Adrenal gland (tissue), 9 donors: ENCODE measurements at regions not wholly inside any gene's neighbourhood (a gene's known extent, or its start where the extent isn't known, plus 50 kb on each side); places are given as distances from the start of the nearest gene placed in this dataset.

Source experiments
- DNase-seq, 7 donors: peaks; one replicate each; pipeline ENCODE4 v3.0.0-alpha.2; 2019 to 2020
- H3K27ac ChIP-seq, 5 donors: fragments of 200-600 bp; sonication (generic) in 4 of 5; 1 replicate in 3 of 5; 2 replicates in 2 of 5; pipeline versions ENCODE4 v1.5.1 to v1.8.0; 2016 to 2020; ENCODE audit warnings: mild to moderate bottlenecking in 1 of 5
- H3K27me3 ChIP-seq: fragments of 200-600 bp; 2 replicates; pipeline ENCODE4 v1.8.0; 2021
- H3K36me3 ChIP-seq, 2 donors: fragments of 200-600 bp; replicated peaks in 1 of 2; 1 replicate in 1 of 2; 2 replicates in 1 of 2; pipeline versions ENCODE4 v1.5.1 to v1.8.0; 2018 to 2022
- H3K4me1 ChIP-seq, 2 donors: fragments of 200-600 bp; replicated peaks in 1 of 2; 1 replicate in 1 of 2; 2 replicates in 1 of 2; pipeline versions ENCODE4 v1.5.1 to v1.8.0; 2018 to 2021
- H3K4me3 ChIP-seq, 4 donors: fragments of 200-600 bp; sonication (generic) in 3 of 4; one replicate each; pipeline ENCODE4 v1.5.1; 2016 to 2018
- H3K9me3 ChIP-seq, 3 donors: fragments of 200-600 bp; sonication (generic) in 1 of 3; replicated peaks in 1 of 3; 1 replicate in 2 of 3; 2 replicates in 1 of 3; pipeline versions ENCODE4 v1.5.1 to v1.8.0; 2016 to 2021
- POLR2A ChIP-seq, 2 donors: fragments of 450-650 bp; IDR thresholded peaks; one replicate each; pipeline ENCODE4 v1.6.1; 2017; ENCODE audit warnings: antibody characterized with exemption in 2 of 2, mild to moderate bottlenecking in 2 of 2, moderate library complexity in 1 of 2
- WGBS, 4 donors: extraction: QIAGEN DNeasy Blood & Tissue Kit in 2 of 4; methylation state at CpG; one replicate each; pipeline versions ENCODE4 v1.1.5 to v1.1.7; 2013 to 2017; 5-methylcytosine and 5-hydroxymethylcytosine counted together
- intact Hi-C, 2 donors: fragments of 100-400 bp; cut with DNase I; formaldehyde crosslinking; loops; one replicate each; pipeline versions ENCODE4 v1.14.1 to v1.15.0; 2022 to 2023
- TF ChIP-seq, protein P1 (sequence below), 6 experiments: fragments of 450-650 bp in 4 of 6; fragments of 200-600 bp in 2 of 6; sonication (generic) in 1 of 6; IDR thresholded peaks; 1 replicate in 5 of 6; 2 replicates in 1 of 6; pipeline versions ENCODE4 v1.5.1 to v1.8.0; 2016 to 2021; ENCODE audit warnings: antibody characterized with exemption in 6 of 6, mild to moderate bottlenecking in 2 of 6, moderate library complexity in 1 of 6
- donor health status: healthy with polysubstance abuse.
- donor health status: Bipolar disorder and iron deficiency.
- donor health status: DM: yes; HTN: yes; CAD: no.
- donor health status: DM: no; HTN: no; CAD: no.
- donor health status: DM: no; HTN: no; CAD: no.

- Histone ChIP-seq H3K9me3 (no peaks in the 10 kb centered on the region), H3K4me1 (no peaks in the 10 kb centered on the region), H3K4me3 (no peak overlapping the region), H3K27me3 (no peaks in the 10 kb centered on the region), H3K36me3 (no peaks in the 10 kb centered on the region), H3K27ac (no peak overlapping the region)
- 32 to 56% (median 48%) methylated on average over 3 of the region's 3 CpGs for WGBS, 4 donors
- no peak for DNase-seq
- TF ChIP-seq, protein P1, sequence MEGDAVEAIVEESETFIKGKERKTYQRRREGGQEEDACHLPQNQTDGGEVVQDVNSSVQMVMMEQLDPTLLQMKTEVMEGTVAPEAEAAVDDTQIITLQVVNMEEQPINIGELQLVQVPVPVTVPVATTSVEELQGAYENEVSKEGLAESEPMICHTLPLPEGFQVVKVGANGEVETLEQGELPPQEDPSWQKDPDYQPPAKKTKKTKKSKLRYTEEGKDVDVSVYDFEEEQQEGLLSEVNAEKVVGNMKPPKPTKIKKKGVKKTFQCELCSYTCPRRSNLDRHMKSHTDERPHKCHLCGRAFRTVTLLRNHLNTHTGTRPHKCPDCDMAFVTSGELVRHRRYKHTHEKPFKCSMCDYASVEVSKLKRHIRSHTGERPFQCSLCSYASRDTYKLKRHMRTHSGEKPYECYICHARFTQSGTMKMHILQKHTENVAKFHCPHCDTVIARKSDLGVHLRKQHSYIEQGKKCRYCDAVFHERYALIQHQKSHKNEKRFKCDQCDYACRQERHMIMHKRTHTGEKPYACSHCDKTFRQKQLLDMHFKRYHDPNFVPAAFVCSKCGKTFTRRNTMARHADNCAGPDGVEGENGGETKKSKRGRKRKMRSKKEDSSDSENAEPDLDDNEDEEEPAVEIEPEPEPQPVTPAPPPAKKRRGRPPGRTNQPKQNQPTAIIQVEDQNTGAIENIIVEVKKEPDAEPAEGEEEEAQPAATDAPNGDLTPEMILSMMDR (IDR thresholded peaks at IDR 0.05): no peak
- TF ChIP-seq POLR2A (IDR thresholded peaks at IDR 0.05): no peak
- intact Hi-C loops: no loop called here
Observed at GRCh38 chr4:164508097-164508496, 245.8 kb upstream of the SMIM31 start.

GRCh38 chr4:164508771-164509170 lies 245.2 kb upstream of the SMIM31 start:
- no peaks in the 10 kb centered on the region for H3K27me3 ChIP-seq
- no peak overlapping the region for H3K4me3 ChIP-seq
- H3K27ac ChIP-seq: no peak overlapping the region
- no peaks in the 10 kb centered on the region for H3K4me1 ChIP-seq
- 36 to 68% (median 43%) methylated on average over 1 of the region's 1 CpG for WGBS, 4 donors
- no peaks in the 10 kb centered on the region for H3K36me3 ChIP-seq
- no peak for DNase-seq
- intact Hi-C loops: no loop called here
- H3K9me3 ChIP-seq: no peaks in the 10 kb centered on the region
- TF ChIP-seq, protein P1 (IDR thresholded peaks at IDR 0.05): no peak
- TF ChIP-seq POLR2A (IDR thresholded peaks at IDR 0.05): no peak

GRCh38 chr4:164509951-164510350 lies 244.0 kb upstream of the SMIM31 start:
- Histone ChIP-seq H3K27ac (no peak overlapping the region), H3K36me3 (no peaks in the 10 kb centered on the region)
- intact Hi-C loops: no loop called here

GRCh38 chr4:164512124-164512523 lies 241.8 kb upstream of the SMIM31 start:
- no peaks in the 10 kb centered on the region for H3K27me3 ChIP-seq
- H3K36me3 ChIP-seq: no peaks in the 10 kb centered on the region
- no peaks in the 10 kb centered on the region for H3K4me1 ChIP-seq
- intact Hi-C loops: no loop called here
- WGBS, 4 donors: 52 to 72% (median 63%) methylated on average over 2 of the region's 2 CpGs
- no peak overlapping the region for H3K4me3 ChIP-seq
- no peaks in the 10 kb centered on the region for H3K9me3 ChIP-seq
- no peak overlapping the region for H3K27ac ChIP-seq
- no peak for DNase-seq
- no peak for TF ChIP-seq POLR2A (IDR thresholded peaks at IDR 0.05)
- TF ChIP-seq, protein P1 (IDR thresholded peaks at IDR 0.05): no peak

More at GRCh38 chr4:164509951-164510350, 244.0 kb upstream of the SMIM31 start:
- Histone ChIP-seq H3K4me1 (no peaks in the 10 kb centered on the region), H3K9me3 (no peaks in the 10 kb centered on the region), H3K4me3 (no peak overlapping the region), H3K27me3 (no peaks in the 10 kb centered on the region)
- no peak for DNase-seq
- no peak for TF ChIP-seq POLR2A (IDR thresholded peaks at IDR 0.05)
- TF ChIP-seq, protein P1 (IDR thresholded peaks at IDR 0.05): no peak
- WGBS, 4 donors: 39 to 49% (median 43%) methylated on average over 3 of the region's 3 CpGs
